T-helper 2 cell treated with Interferon-gamma antibody and Interleukin-4, amounts not matched to agents 5 μg/mL and 100 μg/mL, for 36 hours (primary cell): ENCODE measurements at regions not wholly inside any gene's neighbourhood (a gene's known extent, or its start where the extent isn't known, plus 50 kb on each side); places are given as distances from the start of the nearest gene placed in this dataset.
"Not testable (repeated sequence)": the region's sequence is repeated elsewhere in the genome, so short reads cannot be mapped to it uniquely, and the experiment has no call there.

Experiments used
- DNase-seq: peaks from one replicate; pipeline ENCODE4 v3.0.0; 2021; ENCODE audit warnings: low spot score
- H3K27ac Mint-ChIP-seq: one replicate; pipeline ENCODE4 v1.8.0; 2021; ENCODE audit warnings: mild to moderate bottlenecking, mixed read lengths
- H3K27me3 Mint-ChIP-seq: one replicate; pipeline ENCODE4 v1.8.0; 2021; ENCODE audit warnings: low read depth, mixed read lengths
- H3K36me3 Mint-ChIP-seq: one replicate; pipeline ENCODE4 v1.8.0; 2021; ENCODE audit warnings: low read depth, mixed read lengths
- H3K4me1 Mint-ChIP-seq: one replicate; pipeline ENCODE4 v1.8.0; 2021; ENCODE audit warnings: low read depth, mixed read lengths
- H3K4me3 Mint-ChIP-seq: one replicate; pipeline ENCODE4 v1.8.0; 2022; ENCODE audit warnings: mild to moderate bottlenecking, moderate library complexity, mixed read lengths
- H3K9me3 Mint-ChIP-seq: one replicate; pipeline ENCODE4 v1.8.0; 2021; ENCODE audit warnings: mixed read lengths

- Mint-ChIP-seq H3K27ac (peak overlapping the region; percentile 18), H3K36me3 (peaks cover 1% of the 10 kb centered on the region), H3K4me1 (peaks cover 37% of the 10 kb centered on the region), H3K27me3 (no peaks in the 10 kb centered on the region), H3K9me3 (peaks cover 6% of the 10 kb centered on the region), H3K4me3 (no peak overlapping the region)
- DNase-seq: no peak
These were observed 343.6 kb downstream of the BCL11B start for GRCh38 chr14:98928418-98928817.

GRCh38 chr14:98931126-98931525, 340.9 kb downstream of the BCL11B start:
- Mint-ChIP-seq H3K36me3 (peaks cover 3% of the 10 kb centered on the region), H3K4me3 (peak overlapping the region; percentile 72), H3K27me3 (no peaks in the 10 kb centered on the region), H3K4me1 (peaks cover 47% of the 10 kb centered on the region), H3K27ac (peak overlapping the region; percentile 87), H3K9me3 (peaks cover 6% of the 10 kb centered on the region)
- no peak for DNase-seq

DNA sequence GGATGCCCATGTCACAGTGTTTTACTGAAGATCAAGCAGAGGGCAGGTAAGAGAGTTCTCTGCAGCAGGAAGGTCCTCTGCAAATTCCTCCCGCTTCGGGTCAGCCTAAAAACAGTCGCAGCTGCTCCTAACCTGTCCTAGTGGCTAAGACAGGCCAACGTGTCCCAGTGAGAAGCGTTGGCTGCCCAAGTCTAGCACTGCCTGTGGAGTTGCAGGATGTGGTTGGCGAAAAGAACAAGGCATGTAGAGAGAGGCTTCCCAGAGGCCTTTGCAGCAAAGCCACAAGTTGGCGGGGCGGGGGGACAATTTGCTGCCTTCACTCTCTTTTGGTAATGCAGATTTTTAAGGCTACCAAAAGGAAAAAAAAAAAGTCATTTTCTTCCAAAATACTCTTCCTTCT, 340.1 kb downstream of the BCL11B start:
- H3K9me3 Mint-ChIP-seq: peaks cover 6% of the 10 kb centered on the region
- peak overlapping the region; percentile 87 for H3K27ac Mint-ChIP-seq
- peak overlapping the region; percentile 72 for H3K4me3 Mint-ChIP-seq
- peaks cover 45% of the 10 kb centered on the region for H3K4me1 Mint-ChIP-seq
- H3K36me3 Mint-ChIP-seq: peaks cover 3% of the 10 kb centered on the region
- peak; percentile 48 for DNase-seq
- H3K27me3 Mint-ChIP-seq: no peaks in the 10 kb centered on the region

DNA sequence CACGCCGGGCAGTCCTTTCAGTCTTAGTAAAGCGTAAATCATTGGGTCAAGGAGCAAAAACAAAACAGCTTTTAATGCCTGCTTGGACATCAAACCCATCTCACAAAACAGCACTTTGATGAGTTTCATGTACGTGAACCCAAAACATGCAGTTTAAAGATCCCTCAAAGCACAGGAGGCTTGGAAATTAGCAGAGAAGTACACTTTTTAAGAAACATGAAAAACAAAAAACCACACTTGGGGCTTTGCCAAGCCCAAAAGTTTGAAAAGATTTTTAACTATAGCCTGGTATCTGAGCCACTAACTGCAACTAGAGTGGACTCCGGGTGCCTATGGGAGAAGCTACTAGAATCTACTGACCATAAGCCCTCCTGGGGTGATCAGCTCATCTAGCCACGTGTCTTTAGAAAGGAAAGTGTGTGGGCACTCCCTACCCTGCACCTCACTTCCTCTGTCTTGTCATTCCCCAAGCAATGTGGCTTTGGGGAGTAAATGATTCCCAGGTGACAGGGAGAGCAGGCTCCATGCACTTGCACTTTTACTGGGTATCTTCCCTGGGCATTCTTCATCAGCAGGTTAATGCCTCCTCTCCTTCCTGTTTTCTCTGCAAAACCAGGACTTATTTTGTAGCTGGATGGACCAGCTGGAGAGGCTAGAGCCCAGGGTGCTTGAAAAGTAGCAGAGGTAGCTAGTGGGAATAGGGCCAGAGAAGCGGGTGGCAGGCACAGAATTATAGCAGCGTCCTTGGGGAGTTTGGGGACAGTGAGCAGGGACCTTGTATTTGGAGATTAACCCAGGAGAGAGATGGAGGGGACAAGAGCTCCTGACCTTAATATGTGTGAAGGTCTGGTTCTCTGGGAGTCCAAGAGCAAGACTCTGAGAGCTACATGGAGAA, 339.3 kb downstream of the BCL11B start:
- H3K36me3 Mint-ChIP-seq: peaks cover 3% of the 10 kb centered on the region
- H3K4me1 Mint-ChIP-seq: peaks cover 44% of the 10 kb centered on the region
- H3K27me3 Mint-ChIP-seq: no peaks in the 10 kb centered on the region
- peak overlapping the region; percentile 87 for H3K27ac Mint-ChIP-seq
- DNase-seq: no peak
- H3K4me3 Mint-ChIP-seq: peak overlapping the region; percentile 72
- peaks cover 6% of the 10 kb centered on the region for H3K9me3 Mint-ChIP-seq

- H3K9me3 Mint-ChIP-seq, H3K27me3 Mint-ChIP-seq: not testable (repeated sequence)
- H3K4me1 Mint-ChIP-seq: peaks cover 52% of the 10 kb centered on the region
These were observed 337.4 kb downstream of the BCL11B start for GRCh38 chr14:98934569-98934968.

DNA sequence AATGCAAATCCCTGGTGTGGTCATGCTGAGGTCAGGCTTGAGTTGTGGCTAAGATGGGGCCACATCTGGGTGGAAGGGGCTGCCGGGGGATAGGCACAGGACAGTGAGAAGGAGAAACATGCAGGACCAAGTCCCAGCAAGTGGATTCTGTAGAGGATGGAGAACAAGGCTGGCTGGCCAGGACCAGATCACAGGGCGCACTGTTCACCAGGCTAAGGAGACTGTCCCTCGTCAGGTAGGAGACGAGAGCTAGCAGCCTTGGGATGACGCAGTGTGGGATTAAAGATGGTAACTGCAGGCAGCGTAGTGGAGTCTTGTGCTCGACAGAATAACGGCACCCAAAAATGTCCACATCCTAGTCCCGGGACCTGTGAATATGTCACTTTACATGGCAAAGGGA, 336.1 kb downstream of the BCL11B start:
- Mint-ChIP-seq H3K4me3 (no peak overlapping the region), H3K27me3 (no peaks in the 10 kb centered on the region), H3K4me1 (peaks cover 56% of the 10 kb centered on the region), H3K9me3 (peaks cover 6% of the 10 kb centered on the region), H3K27ac (no peak overlapping the region), H3K36me3 (peaks cover 2% of the 10 kb centered on the region)
- no peak for DNase-seq

More at GRCh38 chr14:98934569-98934968, 337.4 kb downstream of the BCL11B start:
- not testable (repeated sequence) for DNase-seq, H3K36me3 Mint-ChIP-seq, H3K4me3 Mint-ChIP-seq, H3K27ac Mint-ChIP-seq

- Mint-ChIP-seq H3K4me1 (peaks cover 49% of the 10 kb centered on the region), H3K4me3 (no peak overlapping the region), H3K36me3 (peaks cover 2% of the 10 kb centered on the region), H3K9me3 (peaks cover under 1% of the 10 kb centered on the region), H3K27ac (no peak overlapping the region), H3K27me3 (no peaks in the 10 kb centered on the region)
- no peak for DNase-seq
These were observed 335.0 kb downstream of the BCL11B start for GRCh38 chr14:98937021-98937420.

DNA sequence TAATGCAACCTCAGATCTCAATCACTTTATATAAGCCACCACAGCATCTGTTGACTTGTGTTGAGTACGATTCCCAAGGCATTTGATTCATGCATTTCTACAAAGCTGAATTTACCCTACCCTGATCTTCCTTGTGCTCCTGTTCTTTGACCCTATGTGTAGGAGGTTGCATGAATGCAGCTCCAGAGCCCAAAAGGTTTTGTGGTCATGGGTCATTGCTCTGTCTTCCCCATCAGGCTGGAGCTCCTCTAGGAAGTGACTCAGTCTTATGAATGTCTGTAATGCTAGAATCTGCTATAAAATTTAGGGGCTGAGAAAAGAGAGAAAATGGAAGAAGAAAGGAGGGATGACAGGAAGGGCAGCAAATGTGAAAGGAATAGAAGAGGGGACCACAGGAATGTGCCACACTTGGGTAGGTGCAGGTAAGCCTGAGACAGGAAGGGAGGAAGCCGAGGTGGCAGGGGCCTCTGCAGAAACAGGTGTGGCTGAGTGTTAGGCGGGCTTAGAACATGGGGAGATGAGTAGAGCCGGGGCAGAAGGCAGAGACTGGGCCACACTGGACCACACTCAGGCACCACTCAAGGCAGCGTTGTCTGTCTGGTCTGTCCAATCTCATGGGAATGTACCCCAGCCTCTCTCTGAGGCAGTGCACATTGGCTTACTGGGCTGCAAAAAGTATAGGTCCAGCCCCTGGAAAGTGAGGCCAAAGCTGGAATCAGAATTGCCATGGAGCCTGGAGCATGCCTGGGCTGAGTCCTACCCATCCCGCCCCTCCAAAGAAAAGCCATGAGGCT, 334.1 kb downstream of the BCL11B start:
- no peak overlapping the region for H3K4me3 Mint-ChIP-seq
- H3K4me1 Mint-ChIP-seq: peaks cover 40% of the 10 kb centered on the region
- no peak overlapping the region for H3K27ac Mint-ChIP-seq
- DNase-seq: no peak
- H3K27me3 Mint-ChIP-seq: no peaks in the 10 kb centered on the region
- peaks cover 2% of the 10 kb centered on the region for H3K36me3 Mint-ChIP-seq
- H3K9me3 Mint-ChIP-seq: no peaks in the 10 kb centered on the region

DNA sequence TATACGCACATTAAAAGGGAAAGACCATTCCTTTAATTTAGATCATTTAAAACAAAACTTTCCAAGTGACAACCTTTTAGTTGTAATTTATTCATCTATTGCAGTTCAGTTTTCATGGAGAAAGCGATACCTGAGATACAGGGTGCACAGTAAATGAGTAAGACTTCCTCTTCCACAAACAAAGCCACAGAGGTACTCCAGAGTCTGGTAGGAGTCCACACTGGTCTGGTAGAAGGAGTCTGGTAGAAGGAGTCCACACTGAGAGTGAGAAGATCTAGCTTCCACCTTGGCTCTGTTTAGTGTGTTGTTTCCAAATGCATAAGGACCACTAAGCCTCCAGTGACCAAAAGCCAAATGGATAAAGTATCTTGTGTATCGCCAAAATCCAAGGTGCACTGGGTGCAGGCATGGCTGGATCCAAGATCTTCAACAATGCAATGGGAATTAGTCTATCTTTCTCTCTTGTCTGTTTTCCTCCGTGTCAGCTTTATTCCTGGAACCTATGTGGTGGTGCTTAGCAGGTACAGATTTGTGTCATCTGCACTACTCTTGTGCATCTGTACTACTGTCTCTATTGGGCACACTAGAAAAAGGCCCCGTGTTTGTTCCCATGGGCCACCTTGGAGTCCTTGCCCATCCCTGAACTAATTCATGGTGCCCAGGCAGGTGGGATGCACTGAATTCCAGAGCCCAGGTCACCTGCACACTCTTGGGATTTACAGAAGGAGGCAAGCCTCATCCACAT, 331.1 kb downstream of the BCL11B start:
- Mint-ChIP-seq H3K4me1 (peaks cover 29% of the 10 kb centered on the region), H3K27me3 (no peaks in the 10 kb centered on the region), H3K9me3 (no peaks in the 10 kb centered on the region), H3K4me3 (no peak overlapping the region), H3K27ac (no peak overlapping the region), H3K36me3 (no peaks in the 10 kb centered on the region)
- no peak for DNase-seq

GRCh38 chr14:98941481-98941880, 330.5 kb downstream of the BCL11B start:
- no peaks in the 10 kb centered on the region for H3K9me3 Mint-ChIP-seq
- H3K27me3 Mint-ChIP-seq: no peaks in the 10 kb centered on the region
- H3K4me3 Mint-ChIP-seq: no peak overlapping the region
- no peaks in the 10 kb centered on the region for H3K36me3 Mint-ChIP-seq
- H3K27ac Mint-ChIP-seq: no peak overlapping the region
- H3K4me1 Mint-ChIP-seq: peaks cover 29% of the 10 kb centered on the region
- DNase-seq: no peak

- Mint-ChIP-seq H3K36me3 (no peaks in the 10 kb centered on the region), H3K9me3 (no peaks in the 10 kb centered on the region), H3K4me1 (peaks cover 27% of the 10 kb centered on the region), H3K27ac (no peak overlapping the region), H3K4me3 (no peak overlapping the region), H3K27me3 (no peaks in the 10 kb centered on the region)
- no peak for DNase-seq
These were observed 328.1 kb downstream of the BCL11B start for GRCh38 chr14:98943907-98944306.

DNA sequence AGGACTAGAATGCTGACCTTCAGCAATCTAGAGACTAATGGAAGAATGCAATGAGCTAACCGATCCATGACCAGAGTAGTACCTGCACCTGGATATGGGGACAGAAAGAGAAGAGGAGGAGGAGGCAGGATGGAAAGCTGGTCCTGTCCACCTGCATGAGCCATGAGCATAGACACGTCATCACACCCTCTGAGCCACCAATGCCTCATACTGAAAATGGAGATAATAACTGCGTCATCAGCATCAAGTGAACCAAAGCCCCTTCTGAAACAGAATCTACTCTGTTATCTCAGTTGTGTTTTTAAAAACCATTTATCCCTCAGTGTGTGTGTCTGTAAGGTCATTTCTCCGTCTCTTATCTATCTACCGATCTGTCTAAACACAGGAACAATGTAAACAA, 327.0 kb downstream of the BCL11B start:
- Mint-ChIP-seq H3K4me3 (no peak overlapping the region), H3K27ac (no peak overlapping the region), H3K4me1 (peaks cover 27% of the 10 kb centered on the region), H3K36me3 (no peaks in the 10 kb centered on the region), H3K27me3 (no peaks in the 10 kb centered on the region), H3K9me3 (no peaks in the 10 kb centered on the region)
- peak; percentile 29 for DNase-seq

DNA sequence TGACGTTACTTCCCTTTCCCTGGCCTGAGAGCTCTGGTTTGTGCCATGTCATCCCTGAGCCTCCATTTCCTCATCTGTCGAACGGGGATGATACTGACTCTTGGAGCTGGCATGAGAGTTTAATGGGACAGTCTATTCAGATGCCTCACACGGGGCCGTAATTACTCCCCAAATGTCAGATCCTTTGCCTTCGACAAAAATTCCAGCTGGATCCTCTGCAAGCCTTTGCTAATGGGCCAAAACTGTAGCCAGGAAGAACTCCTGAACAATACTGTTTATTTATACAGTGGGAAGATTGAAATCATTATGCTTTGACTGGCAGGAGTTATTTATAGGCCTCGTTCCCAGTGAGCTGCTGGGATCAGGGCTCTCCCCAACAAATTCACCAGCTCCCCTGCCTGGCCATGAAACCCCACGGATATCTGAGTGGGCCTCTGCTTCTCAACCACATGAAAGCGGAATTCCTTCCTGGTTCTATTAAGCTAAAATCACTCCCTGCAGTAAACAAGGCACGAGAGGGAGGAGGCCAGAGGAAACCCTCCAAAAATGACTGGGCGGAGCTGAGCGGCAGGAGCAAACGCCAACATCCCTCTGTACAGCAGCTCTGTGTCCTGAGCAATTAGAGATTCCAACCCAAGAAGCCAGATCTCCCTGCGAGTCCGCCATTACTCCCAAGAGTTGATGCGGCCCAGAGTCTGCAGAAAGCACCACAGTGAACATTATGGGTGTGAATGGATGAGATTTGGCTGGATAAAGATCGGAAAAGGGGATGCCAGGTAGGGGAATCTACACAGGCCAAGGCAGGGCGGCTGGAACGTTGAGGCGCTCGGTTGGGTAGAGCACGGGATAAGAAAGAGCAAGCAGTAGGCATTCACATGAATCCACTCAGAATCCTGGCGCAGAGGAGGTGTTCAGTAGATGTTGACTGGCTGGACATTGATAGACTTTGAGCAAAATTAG, 326.1 kb downstream of the BCL11B start:
- Mint-ChIP-seq H3K36me3 (no peaks in the 10 kb centered on the region), H3K27me3 (no peaks in the 10 kb centered on the region), H3K27ac (no peak overlapping the region), H3K4me1 (peaks cover 19% of the 10 kb centered on the region), H3K4me3 (no peak overlapping the region), H3K9me3 (no peaks in the 10 kb centered on the region)
- no peak for DNase-seq
